HG03520 (cell line): ENCODE measurements at regions not wholly inside any gene's neighbourhood (a gene's known extent, or its start where the extent isn't known, plus 50 kb on each side); places are given as distances from the start of the nearest gene placed in this dataset.

ENCODE experiments used
- ATAC-seq: cut with Tn5 transposase; IDR thresholded peaks from one replicate; pipeline ENCODE4 v1.9.1; 2021; ENCODE audit warnings: mild to moderate bottlenecking, moderate library complexity; ENCODE audit not compliant: unreplicated experiment

DNA sequence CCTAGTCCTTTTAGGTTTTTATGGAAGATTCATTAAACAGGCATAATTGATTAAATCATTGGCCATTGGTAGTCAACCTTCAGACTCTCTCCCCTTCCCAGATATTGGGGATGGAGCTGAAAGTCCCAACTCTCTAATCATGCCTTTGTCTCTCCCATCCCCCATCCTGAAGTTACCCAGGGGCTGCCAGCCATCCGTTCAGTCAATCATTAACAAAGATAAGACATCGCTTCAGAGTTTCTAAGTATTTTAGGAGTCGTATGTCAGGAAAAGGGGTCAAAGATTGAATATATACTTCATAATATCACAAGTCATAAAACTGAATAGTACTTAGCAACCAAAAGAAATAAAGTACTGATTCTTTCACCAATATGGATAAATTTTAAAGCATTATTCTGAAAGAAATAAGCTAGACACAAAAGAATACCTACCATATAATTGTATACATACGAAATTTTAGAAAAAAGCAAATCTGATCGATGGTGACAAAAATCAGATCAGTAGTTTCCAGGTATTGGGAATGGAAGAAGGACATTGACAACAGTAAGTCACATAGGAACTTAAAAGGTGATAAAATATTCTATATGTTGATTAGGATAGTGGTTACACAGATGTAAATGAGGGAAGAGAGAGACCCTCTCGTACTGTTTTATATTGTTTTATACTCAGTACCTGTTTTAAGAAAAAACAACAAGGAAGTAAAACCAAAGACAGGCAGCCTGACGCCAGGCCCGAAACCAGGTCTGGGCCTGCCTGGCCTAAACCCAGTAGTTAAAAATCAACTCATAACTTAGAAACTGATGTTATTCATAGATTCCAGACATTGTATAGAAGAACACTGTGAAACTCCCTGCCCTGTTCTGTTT, 414.4 kb downstream of the DAD1 start:
- ATAC-seq, result no peak

DNA sequence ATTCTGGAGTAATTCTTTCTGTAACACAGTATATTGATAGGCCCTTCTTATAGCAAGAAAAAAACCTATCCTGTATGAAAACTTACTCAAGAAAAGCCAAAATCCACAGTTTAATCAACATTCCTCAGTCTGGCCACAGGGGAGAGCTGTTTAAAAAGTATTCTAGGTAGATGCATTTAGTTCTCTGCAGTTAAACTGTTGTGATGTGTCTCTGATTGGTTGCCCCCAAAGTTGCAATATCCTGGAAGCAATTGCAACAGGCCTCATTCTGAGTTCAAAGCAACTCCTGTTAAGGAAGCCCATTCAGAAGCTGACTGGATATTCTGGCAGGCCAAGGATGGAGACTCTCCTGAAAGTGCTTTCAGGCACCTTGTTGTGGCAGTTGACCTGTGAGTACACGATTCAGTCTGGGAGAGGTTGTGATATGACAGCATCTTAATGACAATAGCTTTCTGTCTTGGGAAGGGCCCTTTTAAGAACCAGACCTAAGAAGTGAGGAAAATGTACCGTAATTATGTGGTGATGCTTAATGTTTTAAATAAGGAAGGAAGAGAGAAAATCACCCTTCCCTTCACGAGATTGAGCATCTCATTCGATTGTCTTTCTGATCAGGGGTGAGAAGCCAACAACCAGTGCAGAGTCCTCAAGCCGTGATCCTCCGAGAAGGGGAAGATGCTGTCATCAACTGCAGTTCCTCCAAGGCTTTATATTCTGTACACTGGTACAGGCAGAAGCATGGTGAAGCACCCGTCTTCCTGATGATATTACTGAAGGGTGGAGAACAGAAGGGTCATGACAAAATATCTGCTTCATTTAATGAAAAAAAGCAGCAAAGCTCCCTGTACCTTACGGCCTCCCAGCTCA, 420.7 kb downstream of the DAD1 start:
- ATAC-seq, result no peak

DNA sequence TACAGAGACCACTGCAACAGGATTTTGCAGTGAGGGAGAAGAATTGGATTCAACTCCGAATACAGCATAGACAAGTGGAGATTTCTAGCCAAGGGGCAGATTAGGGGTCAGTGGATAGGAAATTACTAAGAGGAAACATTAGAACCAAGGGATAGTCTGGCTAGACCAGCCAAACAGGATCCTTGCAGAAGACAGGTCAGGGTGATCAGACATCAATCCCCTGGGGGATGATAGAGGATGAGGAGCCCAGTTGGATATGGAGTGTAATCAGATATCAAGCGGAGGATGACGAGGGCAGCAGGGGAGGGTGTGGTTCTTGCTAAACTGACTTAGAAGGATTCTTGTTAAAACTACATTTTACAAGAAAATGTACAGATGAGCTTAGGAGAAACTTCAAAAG, 424.4 kb downstream of the DAD1 start:
- ATAC-seq, result no peak

DNA sequence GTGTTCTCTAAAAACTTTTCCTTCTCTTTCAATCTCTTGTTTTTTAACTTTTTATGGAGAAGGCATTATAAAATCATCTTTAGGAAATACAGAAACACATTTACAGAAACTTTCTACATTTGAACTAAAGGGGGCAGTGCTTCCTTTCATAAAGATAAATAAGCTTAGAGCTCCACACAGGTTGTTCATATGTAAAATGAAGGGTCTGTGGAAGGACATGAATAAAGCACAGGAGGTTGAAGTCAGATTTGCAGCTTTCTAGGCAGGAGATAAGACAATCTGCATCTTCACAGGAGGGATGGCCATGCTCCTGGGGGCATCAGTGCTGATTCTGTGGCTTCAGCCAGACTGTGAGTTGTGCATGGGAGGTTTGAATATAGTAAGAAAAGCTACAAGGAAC, 426.0 kb downstream of the DAD1 start:
- ATAC-seq, result no peak

DNA sequence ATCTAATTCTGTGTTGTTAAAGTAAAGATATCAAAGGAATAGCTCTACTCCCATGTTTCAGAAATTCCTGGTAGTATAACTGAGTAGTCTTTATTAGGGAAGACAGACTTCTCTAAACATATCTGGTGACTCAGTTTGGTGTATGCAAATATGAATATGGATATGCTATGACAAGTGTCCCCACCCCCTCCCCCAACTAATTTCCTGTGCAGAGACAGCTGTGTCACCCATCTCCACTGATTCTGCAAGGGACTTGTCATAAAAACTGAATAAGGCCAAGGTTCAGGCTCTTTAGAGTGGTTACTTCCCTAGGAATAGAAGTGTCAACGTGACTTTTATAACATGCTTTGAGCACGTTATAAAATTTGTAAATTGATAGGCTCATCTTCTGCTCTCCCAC, 429.1 kb downstream of the DAD1 start:
- ATAC-seq, result no peak

DNA sequence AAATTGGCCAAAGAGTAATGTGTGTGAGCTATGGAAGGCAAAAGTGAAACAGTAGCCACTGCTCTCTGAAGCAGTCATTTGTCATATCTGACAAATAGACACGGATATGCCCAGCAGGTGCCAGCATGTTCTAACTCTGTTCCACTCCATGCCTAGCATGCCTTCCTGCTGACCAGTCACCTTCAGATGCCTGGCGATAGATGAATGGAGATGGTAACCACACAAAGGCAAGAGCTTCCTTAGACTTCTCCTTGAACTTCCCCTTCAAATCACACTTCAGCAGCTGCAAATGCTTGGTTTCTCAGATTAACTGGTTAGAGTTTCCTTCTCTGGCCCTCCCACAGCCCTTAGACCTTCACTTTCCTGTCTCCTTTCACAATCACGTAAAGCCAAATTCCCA, 429.9 kb downstream of the DAD1 start:
- ATAC-seq, result no peak

DNA sequence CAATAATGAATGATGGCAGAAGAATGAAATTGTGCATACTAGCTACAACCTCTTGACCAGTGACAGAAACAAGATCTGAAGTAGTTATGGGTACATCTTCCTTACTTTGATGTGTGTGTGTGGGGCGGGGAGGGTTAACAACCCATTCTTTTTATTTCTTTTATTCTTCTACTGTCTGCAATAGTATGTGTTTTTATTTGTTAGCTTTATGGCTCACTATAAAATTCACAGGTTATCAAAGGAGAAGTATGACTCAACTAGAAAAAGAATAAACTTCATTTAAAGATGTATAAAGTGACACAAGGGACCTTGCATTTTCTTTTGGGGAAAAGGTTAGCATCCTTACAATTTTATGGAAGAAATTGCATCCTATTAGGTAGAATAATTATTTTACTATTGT, 430.5 kb downstream of the DAD1 start:
- no peak for ATAC-seq

DNA sequence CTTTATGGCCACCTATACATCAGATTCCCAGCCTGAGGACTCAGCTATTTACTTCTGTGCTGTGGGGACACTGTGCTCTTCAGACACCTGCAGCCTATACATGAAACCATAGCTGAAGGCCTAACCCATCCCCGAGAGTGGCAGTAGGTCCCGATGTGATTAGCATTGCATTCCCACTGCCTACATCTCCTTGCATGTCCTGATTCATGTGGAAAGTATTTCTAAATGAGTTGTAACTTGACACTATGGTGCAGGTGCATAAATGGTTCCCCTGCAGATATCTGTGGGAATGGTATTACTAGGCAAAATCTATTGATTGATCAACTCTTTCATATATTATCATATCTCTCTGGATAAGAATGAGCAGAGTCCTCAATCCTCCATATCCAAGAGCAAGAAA, 433.5 kb downstream of the DAD1 start:
- ATAC-seq, result no peak

DNA sequence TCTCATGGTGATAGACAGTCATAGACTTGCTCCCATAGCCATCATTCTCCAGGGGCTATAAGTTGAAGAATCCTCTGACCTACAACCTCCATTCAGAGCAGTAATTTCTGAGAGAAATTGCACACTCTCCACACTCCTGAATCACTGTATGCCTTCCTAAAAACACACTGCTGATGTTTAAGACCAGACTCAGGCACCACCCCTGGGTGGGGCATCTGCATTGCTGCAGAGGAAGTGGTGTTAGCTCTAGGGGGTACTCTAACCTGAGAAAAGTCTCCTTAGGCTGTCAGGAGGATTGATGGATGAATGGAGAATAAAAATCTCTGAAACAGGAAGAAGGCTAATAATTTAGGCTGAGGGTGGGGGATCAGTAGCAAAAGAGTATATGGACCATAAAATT, 436.1 kb downstream of the DAD1 start:
- no peak for ATAC-seq

DNA sequence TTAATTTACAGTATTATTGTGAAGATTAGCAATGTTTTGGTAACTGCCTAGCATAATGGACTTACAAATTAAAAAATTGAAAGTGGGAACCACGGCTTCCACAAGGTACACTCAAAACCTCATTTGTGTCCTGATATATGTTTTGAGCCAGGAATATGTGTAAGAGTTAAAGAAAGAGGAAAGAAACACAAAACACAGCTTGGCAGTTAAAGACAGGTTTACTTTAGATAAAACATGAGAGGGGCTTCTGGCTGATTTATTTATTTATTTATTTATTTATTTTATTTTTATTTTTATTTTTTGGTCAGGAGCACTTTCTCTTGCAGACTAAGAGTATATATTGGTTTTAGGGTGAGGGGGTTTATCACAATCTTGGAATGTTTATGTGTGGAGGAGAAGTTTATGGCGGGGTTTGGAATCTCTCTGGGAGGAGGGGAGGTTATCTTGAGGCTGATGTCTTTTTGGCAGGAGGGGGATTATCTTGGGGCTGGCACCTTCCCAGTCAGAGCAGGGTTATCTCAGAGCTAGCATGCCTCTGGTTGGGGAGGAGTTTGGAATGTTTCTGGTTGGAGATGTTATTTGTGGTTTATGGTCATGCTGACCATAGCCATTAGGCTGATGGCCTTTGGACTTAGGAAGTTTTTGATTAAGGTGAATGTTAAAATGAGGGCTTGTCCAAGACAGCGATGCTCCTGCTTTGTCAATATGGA, 436.7 kb downstream of the DAD1 start:
- no peak for ATAC-seq

DNA sequence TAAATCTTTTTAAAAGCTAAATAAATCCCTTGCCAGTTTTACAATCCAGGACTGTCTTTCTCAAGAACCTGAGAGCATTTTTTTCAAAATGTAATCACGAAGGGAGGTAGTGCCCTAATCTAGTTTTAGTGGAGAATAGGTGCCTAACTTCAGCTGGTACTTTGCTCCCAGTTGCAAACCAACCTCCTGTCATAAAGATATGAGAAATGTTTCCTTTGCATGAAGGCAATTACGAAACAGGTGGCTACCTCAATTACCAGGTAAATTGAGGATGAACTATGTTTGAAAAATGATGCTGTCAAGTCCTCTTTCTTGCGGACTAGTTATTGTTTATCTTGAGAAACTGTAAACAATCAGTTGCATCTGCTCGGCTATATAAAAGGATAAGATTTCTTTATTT, 437.9 kb downstream of the DAD1 start:
- no peak for ATAC-seq

DNA sequence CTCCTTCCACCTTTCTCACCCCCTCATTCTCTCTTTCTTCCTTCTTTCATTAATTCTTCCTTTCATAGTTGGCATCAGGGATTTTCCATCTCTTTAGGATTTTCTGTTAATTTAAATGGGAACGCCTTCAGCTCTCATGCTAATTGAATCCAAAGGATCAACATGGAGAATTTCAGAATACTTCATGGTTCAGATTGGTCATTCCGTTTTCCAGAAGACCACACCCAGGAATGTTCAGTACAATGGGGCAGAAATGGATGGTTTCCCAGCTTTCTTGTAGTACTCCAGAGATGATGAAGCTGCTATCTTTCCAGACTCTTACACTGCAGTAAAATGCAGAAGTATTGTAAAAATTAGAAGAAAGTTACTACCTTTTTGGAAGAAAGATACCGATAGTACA, 440.0 kb downstream of the DAD1 start:
- no peak for ATAC-seq

DNA sequence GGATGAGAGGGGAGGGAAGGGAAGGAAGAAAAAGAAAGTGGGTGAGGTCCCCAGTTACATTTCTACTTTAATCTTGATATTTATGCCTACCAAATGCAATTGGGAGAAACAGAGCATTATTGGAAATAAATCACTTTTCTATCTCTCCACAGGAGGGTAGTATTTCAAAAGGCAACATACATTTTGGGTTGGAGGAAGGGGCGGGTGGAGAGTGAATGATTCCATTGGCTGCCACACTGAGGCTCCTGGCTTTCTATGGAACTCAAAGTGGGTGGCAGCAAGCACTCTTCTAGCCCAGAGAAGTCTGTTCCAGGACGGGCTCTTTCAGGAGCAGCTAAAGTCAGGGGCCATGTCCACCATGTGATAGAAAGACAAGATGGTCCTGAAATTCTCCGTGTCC, 441.3 kb downstream of the DAD1 start:
- no peak for ATAC-seq

DNA sequence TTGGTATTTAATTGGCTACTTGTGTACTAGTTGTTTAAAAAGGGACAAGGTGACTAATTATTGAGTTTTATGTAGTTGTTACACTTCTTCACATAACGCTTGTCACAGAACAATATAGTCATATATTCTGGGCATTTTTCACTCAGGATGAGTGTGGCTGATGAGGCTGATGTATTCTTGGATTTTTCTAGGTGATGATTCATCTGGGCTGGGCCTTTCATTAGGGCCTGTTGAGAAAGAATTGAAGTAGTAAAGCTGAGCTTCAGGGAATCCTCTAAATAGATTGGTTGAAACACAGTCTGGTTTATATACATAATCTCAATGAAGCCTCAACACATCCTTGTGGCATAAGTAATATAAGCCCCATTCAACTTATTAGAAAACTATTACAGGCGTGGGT, 445.7 kb downstream of the DAD1 start:
- no peak for ATAC-seq

DNA sequence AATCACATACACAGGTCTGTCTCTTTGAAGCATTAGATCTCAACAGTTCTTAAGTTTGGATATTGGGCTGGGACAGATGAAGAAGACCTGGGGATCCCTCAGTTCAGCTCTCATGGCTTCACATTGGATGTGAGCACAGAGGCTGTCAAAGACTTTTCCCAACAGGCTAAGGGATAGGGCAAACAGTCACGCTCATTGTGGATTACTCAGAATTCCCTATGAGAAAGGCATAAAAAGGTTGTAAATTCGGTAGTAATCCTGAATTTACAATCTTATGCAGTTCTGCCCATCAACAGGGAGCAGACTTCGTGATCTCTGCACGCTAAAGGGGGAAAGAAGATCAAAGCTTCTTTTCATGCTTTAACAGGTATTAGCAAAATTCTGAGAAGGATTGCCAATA, 448.4 kb downstream of the DAD1 start:
- no peak for ATAC-seq

DNA sequence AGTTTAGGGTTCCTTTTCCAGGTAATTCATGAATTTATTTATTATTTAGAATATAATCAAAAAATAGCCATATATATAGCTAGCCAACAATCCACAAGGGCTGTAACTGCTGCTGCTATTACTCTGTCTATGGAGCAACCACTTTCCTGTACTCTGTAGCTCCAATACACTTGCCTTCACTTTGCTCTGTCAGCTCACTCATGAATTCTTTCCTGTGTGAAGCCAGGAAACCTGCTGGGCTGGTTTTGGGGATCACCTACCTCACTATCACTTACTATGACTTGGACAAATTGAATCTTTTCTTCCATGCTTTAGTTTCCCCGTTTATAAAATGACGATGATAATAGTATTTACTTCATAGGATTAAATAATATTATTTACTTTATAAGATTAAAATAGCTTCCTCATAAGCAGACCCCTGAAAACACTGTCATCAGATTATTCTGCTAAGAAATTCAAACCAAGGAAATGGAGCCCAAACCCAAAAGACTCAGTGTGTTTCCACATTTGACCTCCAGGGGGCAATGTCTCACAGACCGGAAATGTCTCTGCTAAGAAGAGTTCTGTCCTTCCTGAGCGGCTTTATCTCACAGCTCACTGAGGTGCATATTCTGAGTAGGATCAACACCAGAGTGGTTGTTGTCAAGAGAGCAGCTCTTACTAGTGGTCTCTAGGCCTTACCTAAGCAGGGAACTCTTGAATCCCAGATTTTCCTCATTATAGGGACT, 457.1 kb downstream of the DAD1 start:
- no peak for ATAC-seq

DNA sequence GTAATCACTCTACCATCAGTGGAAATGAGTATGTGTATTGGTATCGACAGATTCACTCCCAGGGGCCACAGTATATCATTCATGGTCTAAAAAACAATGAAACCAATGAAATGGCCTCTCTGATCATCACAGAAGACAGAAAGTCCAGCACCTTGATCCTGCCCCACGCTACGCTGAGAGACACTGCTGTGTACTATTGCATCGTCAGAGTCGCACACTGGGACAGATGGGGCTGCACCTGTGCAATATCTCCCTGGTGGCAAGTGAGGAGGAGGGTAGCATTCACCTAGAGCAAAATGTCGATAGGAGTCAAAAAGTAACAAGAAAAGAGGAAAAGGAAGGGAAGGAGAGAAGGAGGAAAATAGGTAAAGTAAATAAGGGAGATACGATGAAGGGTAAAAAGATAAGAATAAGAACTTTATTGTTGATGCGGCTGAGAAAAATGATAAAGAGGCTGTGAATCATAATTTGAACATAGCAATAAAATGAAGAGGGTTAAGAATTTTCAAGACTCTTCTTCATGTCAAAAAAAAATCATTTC, 450.5 kb upstream of the OR4E1 start:
- ATAC-seq, result no peak

DNA sequence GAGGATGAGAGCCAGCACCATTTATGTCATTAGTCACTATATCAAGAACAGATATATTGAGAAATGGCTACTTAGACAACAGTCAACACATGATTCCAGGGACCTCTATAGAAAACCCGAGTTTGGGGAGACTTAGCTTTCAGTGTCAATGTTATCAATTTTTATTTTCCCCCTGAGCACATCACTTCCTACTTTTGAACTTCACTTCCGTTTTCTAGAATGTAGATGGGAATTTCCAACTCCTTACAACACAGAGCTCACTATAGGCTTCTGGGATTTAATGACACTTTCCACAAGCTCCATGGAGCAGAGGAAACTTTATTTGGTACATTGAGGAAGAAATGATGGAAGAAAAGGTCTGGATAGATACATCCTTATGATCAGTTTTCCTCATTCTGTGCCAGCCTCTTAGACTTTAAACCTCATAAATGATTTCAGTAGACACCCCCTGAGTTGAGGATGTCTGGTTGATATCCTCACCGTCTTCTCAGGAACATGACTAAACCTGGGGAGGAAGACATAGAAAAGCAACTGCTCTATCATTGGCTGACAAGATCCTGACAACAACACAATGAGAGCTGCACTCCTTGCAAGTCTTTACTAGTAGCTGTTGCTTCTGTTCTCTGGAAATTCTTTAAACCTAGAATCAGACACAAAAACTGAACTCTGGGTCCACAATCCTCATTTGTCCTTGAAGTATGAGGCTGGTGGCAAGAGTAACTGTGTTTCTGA, 449.4 kb upstream of the OR4E1 start:
- no peak for ATAC-seq

DNA sequence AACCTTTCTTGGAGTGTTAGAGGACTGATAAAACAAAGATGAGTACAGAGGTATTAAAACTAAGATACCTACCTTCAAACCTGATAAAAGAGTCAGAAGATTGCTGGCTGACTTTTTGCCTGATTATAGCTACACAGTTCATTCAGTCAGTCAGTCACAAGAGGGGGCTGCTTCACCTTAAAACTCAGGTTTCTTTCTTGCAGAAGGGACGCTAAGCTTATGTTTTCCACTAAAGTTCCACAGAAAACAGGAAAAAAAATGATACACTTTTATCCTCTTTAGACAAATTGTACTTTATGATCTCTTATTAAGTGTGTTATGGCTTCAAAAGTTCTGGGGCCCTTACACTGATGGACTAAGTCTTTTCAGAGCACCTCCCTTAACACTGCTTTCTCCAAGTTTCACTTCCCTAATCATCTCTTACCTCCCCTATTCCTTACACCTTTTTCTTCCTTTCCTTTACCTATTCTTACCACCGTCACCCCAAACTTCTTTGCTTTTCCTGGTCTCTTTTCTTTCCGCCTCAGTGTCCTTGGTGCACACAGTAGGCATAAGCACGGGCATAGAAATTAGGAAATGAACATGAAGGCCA, 448.7 kb upstream of the OR4E1 start:
- no peak for ATAC-seq
